Fibroblast of skin of right quadriceps (primary cell): ENCODE measurements at regions not wholly inside any gene's neighbourhood (a gene's known extent, or its start where the extent isn't known, plus 50 kb on each side); places are given as distances from the start of the nearest gene placed in this dataset.

Experiments used
- DNase-seq: peaks from one replicate; pipeline ENCODE4 v3.0.0-alpha.2; 2013

DNA sequence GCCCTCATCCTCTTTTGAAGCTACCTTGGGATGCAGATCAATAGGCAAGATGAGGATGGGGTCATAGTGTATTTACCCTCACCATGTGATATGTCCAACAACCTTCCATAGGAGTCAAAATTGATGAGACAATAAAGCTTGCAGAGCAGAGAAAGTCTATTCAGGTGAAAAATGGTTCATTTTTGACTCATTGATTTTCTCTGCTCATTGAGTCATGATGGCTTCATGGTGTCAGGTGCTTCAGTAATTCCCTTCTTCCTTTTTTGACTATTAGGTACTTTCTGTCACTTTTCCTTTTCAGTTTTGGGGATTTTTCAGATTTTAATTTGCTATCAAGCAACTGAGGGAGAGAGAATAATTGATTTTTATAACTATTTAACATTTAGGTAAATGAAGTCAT lies 55.9 kb upstream of the IL2 start:
- DNase-seq, result no peak

DNA sequence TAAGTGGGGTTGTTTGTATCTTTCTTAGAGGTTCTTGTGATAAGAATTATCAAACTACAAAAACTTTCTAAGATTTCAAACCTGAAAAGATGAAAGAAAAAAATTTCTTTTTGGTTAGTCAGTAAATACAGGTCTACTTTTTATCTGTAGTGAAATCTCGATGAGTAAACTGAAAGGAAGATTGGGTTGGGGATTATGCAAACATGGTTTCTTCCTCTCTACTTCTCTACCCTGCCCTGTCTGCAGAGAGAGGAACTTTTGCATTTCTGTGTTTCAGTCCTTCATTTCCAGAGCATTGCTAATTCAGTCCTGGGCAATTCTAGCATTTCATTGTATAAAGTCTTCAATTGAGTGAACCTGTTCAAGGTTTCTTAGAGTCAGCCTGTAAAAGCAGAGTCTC lies 51.6 kb upstream of the IL2 start:
- no peak for DNase-seq
